LNCaP clone FGC (cell line): ENCODE measurements at regions not wholly inside any gene's neighbourhood (a gene's known extent, or its start where the extent isn't known, plus 50 kb on each side); places are given as distances from the start of the nearest gene placed in this dataset.
"Not testable (repeated sequence)": the region's sequence is repeated elsewhere in the genome, so short reads cannot be mapped to it uniquely, and the experiment has no call there.

Experiments
- DNase-seq: peaks from one replicate; pipeline ENCODE4 v3.0.0-alpha.2; 2011; ENCODE audit warnings: low read depth
- H3K4me3 ChIP-seq: 2 replicates; pipeline ENCODE4 v1.5.1; 2011; ENCODE audit warnings: mild to moderate bottlenecking, low read depth, low read length, control low read depth
- CTCF ChIP-seq: IDR thresholded peaks from 2 replicates; pipeline ENCODE4 v1.5.1; 2012; ENCODE audit warnings: mild to moderate bottlenecking; ENCODE audit not compliant: control insufficient read depth, insufficient read depth; ENCODE audit errors: extremely low read depth

GRCh38 chr5:109560554-109560953, 129.2 kb upstream of the MAN2A1 start:
- TF ChIP-seq CTCF = no peak
- H3K4me3 ChIP-seq = no peak overlapping the region
- DNase-seq = no peak

GRCh38 chr5:109558952-109559351, 130.8 kb upstream of the MAN2A1 start:
- no peak for TF ChIP-seq CTCF
- no peak overlapping the region for H3K4me3 ChIP-seq
- DNase-seq = no peak

- DNase-seq = no peak
- H3K4me3 ChIP-seq = no peak overlapping the region
- TF ChIP-seq CTCF = no peak
These were observed 131.4 kb upstream of the MAN2A1 start for GRCh38 chr5:109558364-109558763.

GRCh38 chr5:109553846-109554245, 135.9 kb upstream of the MAN2A1 start:
- no peak overlapping the region for H3K4me3 ChIP-seq
- no peak for TF ChIP-seq CTCF
- DNase-seq = no peak

GRCh38 chr5:109551234-109551633, 138.5 kb upstream of the MAN2A1 start:
- H3K4me3 ChIP-seq, DNase-seq: not testable (repeated sequence)

GRCh38 chr5:109550077-109550476, 139.7 kb upstream of the MAN2A1 start:
- no peak for DNase-seq
- TF ChIP-seq CTCF = no peak
- no peak overlapping the region for H3K4me3 ChIP-seq

GRCh38 chr5:109546461-109546860, 136.7 kb upstream of the PJA2 start:
- no peak for DNase-seq
- no peak for TF ChIP-seq CTCF
- no peak overlapping the region for H3K4me3 ChIP-seq

GRCh38 chr5:109544873-109545272, 135.1 kb upstream of the PJA2 start:
- not testable (repeated sequence) for DNase-seq, H3K4me3 ChIP-seq

- H3K4me3 ChIP-seq, DNase-seq: not testable (repeated sequence)
These were observed 128.9 kb upstream of the PJA2 start for GRCh38 chr5:109538692-109539091.

GRCh38 chr5:109535090-109535489, 125.3 kb upstream of the PJA2 start:
- DNase-seq = not testable (repeated sequence)

More at GRCh38 chr5:109535090-109535489, 125.3 kb upstream of the PJA2 start:
- not testable (repeated sequence) for H3K4me3 ChIP-seq
